ENCODE measurements at regions not wholly inside any gene's neighbourhood (a gene's known extent, or its start where the extent isn't known, plus 50 kb on each side); places are given as distances from the start of the nearest gene placed in this dataset.
"Not testable (repeated sequence)": the region's sequence is repeated elsewhere in the genome, so short reads cannot be mapped to it uniquely, and the experiment has no call there.

GRCh38 chr17:33924104-33924503 lies 331.0 kb upstream of the CCL2 start:
- no peak for DNase-seq

DNA sequence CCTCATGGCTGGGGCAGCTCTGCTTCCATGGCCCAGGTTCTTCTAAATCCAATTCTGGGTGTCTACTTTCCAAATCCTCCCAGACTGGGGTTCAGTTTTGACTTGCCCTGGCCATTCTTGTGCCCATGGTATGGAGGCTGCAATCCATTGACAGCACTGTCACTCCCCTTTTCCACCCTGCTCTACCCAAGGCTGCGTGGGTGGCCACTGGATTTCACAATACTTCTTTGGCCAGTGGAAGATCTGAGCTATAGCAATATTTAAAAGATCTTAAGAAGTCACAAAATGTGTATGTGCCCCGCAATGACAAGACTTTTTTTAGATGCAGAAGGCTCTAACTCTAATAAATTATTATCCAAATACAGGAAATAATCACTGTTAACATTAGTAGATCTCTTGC lies 329.4 kb upstream of the CCL2 start:
- no peak for DNase-seq

DNA sequence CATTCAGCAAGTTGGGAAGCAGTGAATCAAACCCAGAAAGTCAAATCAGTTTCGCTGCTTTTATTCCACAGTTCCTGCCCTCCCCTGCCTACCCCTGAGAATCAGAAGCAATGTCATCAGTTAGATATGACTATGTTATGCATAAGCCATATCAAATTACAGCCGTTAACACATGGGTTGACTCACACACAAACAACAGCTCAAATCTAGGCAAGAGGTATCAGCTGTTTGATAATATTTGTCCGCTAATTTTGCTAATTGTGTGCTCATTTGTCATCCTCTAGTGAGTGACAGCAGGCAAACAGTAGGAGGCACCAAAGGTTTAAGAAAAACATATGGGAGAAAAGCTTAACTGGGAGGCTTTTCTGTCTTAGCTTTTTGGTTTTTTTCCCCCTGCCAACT lies 327.4 kb upstream of the CCL2 start:
- DNase-seq, result no peak

DNA sequence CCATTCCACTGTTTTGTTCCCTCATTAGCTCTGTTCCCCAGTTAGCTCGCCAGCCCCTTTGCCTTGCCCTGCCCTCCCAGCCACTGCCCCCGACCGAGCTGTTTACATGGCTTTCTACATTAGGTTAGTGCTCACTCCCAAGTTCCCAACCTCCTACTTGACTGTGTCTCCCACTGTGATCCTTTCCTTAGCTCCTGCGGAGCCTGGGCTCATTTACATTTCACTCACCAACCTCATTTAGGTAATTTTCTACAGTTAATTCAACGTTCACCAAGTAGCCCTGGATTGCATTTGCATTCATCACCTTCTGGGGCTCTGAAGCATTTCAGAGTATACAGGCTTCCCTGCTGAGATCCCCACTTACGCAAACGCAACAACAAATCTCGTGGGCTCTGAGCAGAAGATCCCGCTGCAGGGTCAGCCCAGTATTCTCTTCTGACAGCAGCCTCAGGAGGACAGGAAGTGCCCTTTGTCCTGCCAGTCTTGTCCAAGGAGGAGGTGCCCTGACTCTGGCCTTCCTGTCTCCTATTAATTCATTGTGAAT lies 325.8 kb upstream of the CCL2 start:
- DNase-seq, result no peak

DNA sequence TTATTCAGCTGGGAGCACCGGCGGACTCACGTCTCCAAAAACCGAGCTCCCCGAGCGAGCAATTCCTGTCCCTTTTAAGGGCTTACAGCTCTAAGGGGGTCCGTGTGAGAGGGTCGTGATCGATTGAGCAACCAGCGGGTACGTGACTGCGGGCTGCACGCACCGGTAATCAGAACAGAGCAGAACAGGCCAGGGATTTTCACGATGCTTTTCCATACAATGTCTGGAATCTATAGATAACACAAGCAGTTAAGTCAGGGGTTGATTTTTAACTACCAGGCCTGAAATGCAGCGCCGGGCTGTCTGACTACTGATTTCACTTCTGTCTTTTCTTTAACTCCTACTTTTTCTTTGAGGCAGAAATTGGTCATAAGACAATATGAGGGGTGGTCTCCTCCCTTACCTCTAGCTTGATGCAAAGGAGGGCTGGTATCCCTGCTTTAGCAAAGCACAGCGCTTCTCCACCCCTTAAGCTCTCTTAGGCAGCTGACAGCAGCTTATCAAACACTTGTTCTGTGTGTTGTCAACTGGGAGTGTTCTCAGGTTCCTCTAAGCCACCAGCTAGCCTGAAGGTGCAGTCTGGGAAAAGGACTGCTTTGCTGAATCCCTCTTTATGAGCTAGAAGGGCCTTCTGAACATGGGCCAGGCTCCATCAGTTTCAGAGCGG lies 323.8 kb upstream of the CCL2 start:
- not testable (repeated sequence) for DNase-seq

- DNase-seq, result no peak
Measured at GRCh38 chr17:33932996-33933395, 322.1 kb upstream of the CCL2 start.

- DNase-seq, result no peak
Measured at GRCh38 chr17:33933576-33933975, 321.5 kb upstream of the CCL2 start.

DNA sequence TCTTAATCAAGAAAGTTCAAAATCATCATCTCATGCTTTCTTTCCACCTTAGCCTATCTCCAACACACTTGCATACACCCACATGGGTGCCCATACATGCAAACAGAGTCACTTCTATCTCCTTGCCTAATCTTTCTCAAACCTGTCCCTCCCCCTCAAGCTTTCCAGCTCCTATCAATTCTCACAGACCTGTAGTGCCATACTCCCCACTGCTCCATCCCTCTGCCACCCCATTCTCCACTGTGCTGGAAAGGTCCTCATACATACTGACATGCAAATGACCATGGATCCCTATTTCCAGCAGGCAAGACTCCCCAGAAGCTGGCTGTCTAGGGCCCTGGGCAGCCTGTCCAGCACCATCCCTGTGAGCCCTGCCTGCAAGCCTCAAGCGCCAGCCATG lies 320.4 kb upstream of the CCL2 start:
- no peak for DNase-seq

GRCh38 chr17:33935822-33936221 lies 319.3 kb upstream of the CCL2 start:
- DNase-seq, result no peak

GRCh38 chr17:33936764-33937163 lies 318.3 kb upstream of the CCL2 start:
- DNase-seq, result no peak

DNA sequence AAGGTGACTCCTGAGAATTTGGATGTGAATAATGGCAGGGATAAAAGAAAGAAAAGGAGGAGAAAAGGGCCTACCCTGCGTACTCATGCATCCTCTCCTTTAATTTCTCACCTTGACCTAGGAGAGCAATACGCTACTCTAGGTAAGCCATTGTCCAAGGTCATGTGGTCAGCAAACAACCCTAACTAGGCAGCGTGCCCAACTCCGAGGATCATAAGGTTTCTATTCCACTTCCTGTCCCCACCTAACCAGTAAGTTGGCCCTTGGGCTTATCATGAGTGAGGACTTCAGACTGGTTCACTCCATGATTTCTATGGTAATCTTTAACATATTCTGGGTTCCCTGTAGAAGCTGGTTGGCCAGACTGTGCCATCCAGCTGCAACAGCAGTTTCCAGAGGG lies 315.1 kb upstream of the CCL2 start:
- no peak for DNase-seq

DNA sequence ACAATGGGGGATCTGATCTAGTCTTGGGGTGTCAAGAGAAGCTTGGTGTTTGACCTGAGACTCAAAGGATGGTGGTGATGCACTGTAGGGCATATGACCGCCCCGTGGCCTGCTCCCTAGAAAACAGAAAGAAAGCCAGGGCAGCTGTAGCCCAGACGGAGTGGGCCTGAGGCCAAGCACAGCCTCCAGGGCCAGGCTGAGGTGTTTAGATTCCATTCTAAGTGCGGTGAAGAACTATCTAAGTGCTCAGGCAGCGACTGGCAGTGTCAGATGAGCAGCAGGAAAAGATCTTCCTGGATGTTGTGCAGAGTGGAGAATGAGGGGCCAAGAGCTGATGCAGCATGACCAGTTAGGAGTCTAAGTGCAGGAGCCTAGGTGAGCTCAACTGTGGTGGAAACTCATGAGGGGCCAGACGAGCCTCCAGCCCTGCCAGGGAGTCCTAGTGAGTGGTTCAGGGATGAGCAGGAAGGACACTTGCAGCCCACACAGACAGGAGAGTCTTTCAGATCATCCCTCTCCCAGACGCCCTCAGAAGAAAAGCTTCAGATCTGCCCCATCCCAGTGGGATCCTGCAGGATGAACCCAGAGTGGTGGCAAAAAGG lies 314.2 kb upstream of the CCL2 start:
- no peak for DNase-seq

- DNase-seq, result no peak
Measured at GRCh38 chr17:33941744-33942143, 313.3 kb upstream of the CCL2 start.

GRCh38 chr17:33942414-33942813 lies 312.7 kb upstream of the CCL2 start:
- DNase-seq, result no peak

DNA sequence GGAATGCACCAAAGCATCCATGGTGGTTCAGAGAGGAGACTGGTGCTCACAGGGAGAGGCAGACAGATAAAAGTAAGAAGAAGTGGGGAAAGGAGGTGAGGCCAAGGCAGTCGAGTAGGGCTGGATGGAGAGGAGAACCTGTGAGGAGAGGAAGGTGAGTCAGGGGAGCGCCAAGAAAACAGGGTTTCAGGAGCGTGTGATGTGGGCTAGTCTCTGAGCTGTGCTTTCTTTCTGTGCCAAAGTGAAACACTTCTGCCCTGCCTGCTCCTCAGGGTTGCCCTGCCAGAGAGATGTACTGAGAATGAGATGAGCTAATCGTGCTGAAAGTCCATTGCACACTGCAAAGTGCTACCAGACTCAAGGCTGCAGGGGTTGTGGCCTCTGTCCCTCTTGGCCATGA lies 310.7 kb upstream of the CCL2 start:
- no peak for DNase-seq

DNA sequence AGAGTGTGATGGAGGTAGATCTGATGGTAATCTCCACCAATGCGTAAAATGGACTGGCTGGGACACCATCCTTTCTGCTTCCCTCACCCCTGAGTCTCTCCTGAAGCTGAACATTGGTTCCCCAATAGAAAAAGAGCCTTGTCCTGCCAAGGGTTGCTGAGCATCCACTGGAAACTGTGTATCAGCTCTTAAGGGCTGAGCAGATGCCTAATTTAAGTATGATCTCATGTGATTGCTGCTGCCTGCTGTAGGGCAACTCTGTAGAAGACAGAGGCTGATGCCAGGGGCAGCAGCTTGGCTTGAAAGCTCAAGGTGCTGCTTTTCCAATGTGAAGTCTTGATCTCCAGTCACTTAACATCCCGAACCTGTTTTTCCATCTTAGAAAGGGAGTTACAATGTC lies 310.3 kb upstream of the CCL2 start:
- DNase-seq, result no peak

- DNase-seq, result no peak
Measured at GRCh38 chr17:33945646-33946546, 309.2 kb upstream of the CCL2 start.

DNA sequence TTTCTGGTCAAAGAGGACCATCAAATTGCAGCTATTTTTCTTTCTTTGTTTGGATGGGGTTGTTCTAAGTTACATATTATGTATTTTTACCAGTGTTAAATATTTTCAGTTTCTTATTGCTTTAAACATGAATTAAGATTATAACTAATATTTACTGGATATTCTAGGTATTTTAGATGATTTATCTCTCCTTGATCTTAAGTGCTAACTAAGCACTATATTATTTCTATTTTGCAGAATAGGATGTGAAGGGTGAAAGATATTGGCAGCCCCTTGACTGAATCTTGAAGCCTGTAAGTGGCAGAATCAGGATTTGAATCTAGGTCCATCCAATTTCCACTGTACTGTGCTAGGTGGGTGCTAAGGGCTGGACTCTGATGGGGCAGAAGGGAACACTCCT lies 307.3 kb upstream of the CCL2 start:
- no peak for DNase-seq

DNA sequence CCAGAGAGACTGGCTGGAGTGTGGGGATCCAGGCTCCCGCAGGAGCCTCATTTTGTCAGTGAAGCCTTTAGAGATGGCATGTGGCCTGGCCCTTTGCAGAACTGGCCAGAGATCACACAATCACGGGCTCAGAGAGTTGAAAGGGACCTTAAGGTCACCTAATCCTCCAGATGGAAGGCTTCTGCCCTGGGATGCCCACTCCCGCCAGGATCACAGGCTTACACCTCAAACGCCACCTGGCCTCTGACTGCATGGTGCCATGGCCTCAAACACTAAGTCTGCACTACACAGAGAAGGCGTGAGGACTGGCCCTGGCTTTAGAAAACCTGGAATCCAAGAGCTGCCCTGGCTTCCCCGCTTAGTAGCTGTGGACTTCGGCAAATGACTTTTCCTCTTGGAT lies 306.8 kb upstream of the CCL2 start:
- no peak for DNase-seq

DNA sequence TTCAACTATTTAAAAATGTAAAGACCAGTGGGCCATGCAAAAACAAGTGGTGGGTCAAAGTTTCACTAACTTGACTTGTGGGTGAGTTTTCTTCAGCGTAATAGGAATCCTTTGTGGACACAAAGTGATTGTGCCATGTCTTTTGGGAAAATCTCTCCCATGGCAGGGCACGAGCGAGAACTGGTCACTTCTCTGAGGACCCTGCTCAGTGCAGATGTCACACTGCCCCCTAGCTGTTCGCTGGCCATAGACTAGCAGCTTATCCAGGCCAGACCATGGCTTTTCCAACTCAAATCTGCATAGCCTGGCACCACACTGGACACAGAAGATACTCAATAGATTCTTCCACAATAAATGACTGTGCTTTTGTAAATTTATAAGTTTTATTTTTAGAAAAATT lies 306.0 kb upstream of the CCL2 start:
- DNase-seq, result no peak

GRCh38 chr17:33950061-33950460 lies 305.0 kb upstream of the CCL2 start:
- DNase-seq, result no peak

DNA sequence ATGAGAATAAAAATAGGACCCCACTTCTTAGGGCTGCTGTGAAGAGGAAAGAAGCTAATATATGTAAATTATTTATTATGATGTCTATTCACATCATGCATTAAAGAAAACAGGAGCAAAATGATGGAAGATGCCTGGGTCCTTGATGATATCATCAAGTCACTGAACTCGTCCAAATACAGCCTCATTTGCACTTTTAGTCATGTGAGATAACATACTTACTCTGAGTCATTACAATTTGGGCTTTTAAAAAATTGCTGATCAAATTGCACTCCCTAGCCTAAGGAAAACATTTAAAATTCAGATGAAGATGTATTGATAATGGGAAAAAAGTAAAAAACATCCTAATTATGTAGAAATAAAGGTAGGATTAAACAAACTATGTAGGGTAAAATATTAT lies 302.7 kb upstream of the CCL2 start:
- no peak for DNase-seq

GRCh38 chr17:33954597-33954996 lies 300.5 kb upstream of the CCL2 start:
- DNase-seq, result no peak

GRCh38 chr17:33955461-33955860 lies 299.6 kb upstream of the CCL2 start:
- DNase-seq, result no peak
